Stimulated activated naive CD8-positive, alpha-beta T cell treated with anti-CD3 and anti-CD28 coated beads, Interleukin-15, Interleukin-2, amounts not matched to agents 100 ng/mL and 50 ng/mL, for 24 hours (primary cell): ENCODE measurements at regions not wholly inside any gene's neighbourhood (a gene's known extent, or its start where the extent isn't known, plus 50 kb on each side); places are given as distances from the start of the nearest gene placed in this dataset.
"Not testable (repeated sequence)": the region's sequence is repeated elsewhere in the genome, so short reads cannot be mapped to it uniquely, and the experiment has no call there.

ENCODE experiments used
- H3K27ac Mint-ChIP-seq: one replicate; pipeline ENCODE4 v1.8.0; 2021; ENCODE audit warnings: mild to moderate bottlenecking, mixed read lengths
- H3K27me3 Mint-ChIP-seq: one replicate; pipeline ENCODE4 v1.8.0; 2021; ENCODE audit warnings: mixed read lengths
- H3K36me3 Mint-ChIP-seq: one replicate; pipeline ENCODE4 v1.8.0; 2021; ENCODE audit warnings: low read depth, mixed read lengths
- H3K4me1 Mint-ChIP-seq: one replicate; pipeline ENCODE4 v1.8.0; 2021; ENCODE audit warnings: low read depth, mixed read lengths
- H3K4me3 Mint-ChIP-seq: one replicate; pipeline ENCODE4 v1.8.0; 2021; ENCODE audit warnings: mild to moderate bottlenecking, mixed read lengths
- H3K9me3 Mint-ChIP-seq: one replicate; pipeline ENCODE4 v1.8.0; 2021; ENCODE audit warnings: mixed read lengths

DNA sequence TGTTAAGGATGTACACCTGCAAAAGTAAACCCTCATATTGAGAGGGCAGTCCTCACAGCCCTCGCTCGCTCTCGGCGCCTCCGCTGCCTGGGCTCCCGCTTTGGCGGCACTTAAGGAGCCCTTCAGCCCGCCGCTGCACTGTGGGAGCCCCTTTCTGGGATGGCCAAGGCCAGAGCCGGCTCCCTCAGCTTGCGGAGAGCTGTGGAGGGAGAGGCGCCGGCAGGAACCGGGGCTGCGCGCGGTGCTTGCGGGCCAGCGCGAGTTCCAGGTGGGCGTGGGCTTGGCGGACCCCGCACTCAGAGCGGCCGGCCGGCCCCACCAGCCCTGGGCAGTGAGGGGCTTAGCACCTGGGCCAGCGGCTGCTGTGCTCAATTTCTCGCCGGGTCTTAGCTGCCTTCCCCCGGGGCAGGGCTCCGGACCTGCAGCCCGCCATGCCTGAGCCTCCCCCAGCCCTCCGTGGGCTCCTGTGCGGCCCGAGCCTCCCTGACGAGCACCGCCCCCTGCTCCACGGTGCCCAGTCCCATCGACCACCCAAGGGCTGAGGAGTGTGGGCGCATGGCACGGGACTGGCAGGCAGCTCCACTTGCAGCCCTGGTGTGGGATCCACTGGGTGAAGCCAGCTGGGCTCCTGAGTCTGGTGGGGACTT is 259.4 kb downstream of the KTN1 start:
- not testable (repeated sequence) for H3K9me3 Mint-ChIP-seq, H3K27ac Mint-ChIP-seq

GRCh38 chr14:55840821-55841220 is 260.8 kb downstream of the KTN1 start:
- H3K4me3 Mint-ChIP-seq: no peak overlapping the region
- H3K4me1 Mint-ChIP-seq: no peaks in the 10 kb centered on the region
- H3K36me3 Mint-ChIP-seq: no peaks in the 10 kb centered on the region
- H3K27ac Mint-ChIP-seq: no peak overlapping the region
- H3K27me3 Mint-ChIP-seq: peaks cover 5% of the 10 kb centered on the region
- H3K9me3 Mint-ChIP-seq: no peaks in the 10 kb centered on the region

More for the DNA sequence above, 259.4 kb downstream of the KTN1 start:
- H3K27me3 Mint-ChIP-seq, H3K36me3 Mint-ChIP-seq, H3K4me1 Mint-ChIP-seq, H3K4me3 Mint-ChIP-seq: not testable (repeated sequence)

DNA sequence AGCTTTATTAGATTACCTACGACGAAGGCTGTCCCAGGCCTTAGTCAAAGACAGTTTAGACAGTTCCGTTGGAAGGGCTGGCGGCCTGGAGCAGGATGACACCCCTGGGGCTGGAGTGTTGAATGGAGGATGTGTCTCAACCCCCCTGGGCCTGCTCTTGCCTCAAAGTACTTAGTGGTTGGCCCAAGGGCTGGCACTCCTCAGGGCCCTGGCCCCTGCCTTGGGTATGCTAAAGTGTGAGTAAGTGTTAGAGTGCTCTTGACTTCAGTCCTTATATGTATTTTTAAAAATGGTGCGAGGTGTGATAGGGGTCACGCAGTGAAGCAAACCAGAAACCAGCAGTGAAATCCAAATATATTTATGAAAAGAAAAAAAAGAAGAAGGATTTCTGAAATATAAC is 261.6 kb downstream of the KTN1 start:
- Mint-ChIP-seq H3K9me3 (no peaks in the 10 kb centered on the region), H3K4me1 (no peaks in the 10 kb centered on the region), H3K36me3 (no peaks in the 10 kb centered on the region), H3K4me3 (no peak overlapping the region), H3K27ac (no peak overlapping the region), H3K27me3 (peaks cover 2% of the 10 kb centered on the region)

- H3K4me1 Mint-ChIP-seq: peaks cover 6% of the 10 kb centered on the region
- no peaks in the 10 kb centered on the region for H3K36me3 Mint-ChIP-seq
- no peaks in the 10 kb centered on the region for H3K9me3 Mint-ChIP-seq
- no peak overlapping the region for H3K27ac Mint-ChIP-seq
- H3K27me3 Mint-ChIP-seq: no peaks in the 10 kb centered on the region
- no peak overlapping the region for H3K4me3 Mint-ChIP-seq
Measured at GRCh38 chr14:55843718-55844403, 263.9 kb downstream of the KTN1 start.

DNA sequence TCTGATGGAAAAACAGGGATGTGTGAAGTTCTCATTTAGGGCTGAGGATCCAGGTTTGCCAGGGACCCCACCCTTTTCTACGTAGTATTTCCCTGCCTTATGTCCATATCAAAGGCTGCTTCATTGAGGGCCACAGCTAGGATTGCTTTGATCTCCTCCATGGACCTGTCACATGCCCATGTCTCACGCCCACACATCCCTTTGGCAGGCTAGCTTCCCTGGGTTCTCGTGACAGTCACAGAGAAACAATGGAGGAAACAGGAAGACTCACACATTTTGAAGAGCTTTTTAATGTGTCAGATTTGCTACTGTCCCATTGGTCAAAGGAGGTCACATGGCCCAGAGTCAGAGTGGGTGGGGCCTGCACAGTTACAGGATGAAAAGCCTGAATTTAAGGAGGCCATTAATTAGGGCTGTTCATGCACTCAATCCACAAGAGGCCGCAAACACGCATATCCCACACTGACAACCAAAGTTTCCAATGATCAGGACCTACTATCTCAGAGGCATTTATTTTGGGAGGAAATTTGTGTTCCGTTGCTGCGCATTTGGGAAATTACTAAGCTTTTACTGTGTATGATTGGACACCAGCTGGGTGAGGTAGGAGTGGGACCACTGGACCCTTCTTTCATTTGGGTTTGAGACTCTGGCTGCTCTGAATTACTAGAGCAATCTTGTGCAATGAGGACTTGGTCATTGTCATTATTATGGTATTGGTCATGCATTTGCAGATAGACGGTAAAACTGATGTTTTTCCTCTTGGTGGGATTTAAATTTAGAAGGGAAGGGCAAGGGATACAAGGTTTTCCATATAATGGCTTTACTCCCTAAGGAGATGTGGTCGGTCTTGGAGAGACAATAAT is 266.2 kb downstream of the KTN1 start:
- H3K9me3 Mint-ChIP-seq: no peaks in the 10 kb centered on the region
- H3K27ac Mint-ChIP-seq: no peak overlapping the region
- H3K36me3 Mint-ChIP-seq: no peaks in the 10 kb centered on the region
- H3K4me1 Mint-ChIP-seq: peaks cover 10% of the 10 kb centered on the region
- no peaks in the 10 kb centered on the region for H3K27me3 Mint-ChIP-seq
- H3K4me3 Mint-ChIP-seq: no peak overlapping the region

DNA sequence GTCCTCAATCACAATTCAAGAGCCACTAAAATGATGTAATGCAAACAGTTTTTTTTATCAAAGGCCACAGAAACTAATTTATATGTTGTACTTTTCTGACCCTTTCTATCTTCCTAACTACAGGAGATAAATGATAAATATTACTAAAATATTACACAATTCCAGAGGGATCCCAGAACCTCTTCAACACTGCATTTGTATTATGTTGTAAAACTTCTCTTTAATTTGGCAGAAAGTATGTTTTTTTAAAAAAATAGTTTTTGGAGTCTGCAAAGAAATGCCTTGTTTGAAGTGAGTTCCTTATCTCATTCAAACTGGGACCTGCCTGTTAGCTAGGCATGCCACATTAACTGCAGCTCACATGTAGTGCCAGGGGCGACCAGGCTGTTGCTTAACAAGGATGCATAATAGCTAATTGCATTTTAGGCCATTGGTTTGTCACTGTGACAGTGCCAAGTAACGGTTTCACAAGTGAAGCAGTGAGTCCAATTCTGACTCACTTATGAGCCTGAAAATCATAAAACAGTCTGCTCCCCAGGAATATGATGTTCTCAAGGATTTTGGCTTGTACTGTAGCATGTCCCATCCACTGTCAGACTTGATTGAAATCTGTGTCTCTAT is 266.9 kb downstream of the KTN1 start:
- Mint-ChIP-seq H3K9me3 (no peaks in the 10 kb centered on the region), H3K36me3 (no peaks in the 10 kb centered on the region), H3K4me1 (peaks cover 10% of the 10 kb centered on the region), H3K27ac (no peak overlapping the region), H3K4me3 (no peak overlapping the region), H3K27me3 (no peaks in the 10 kb centered on the region)

DNA sequence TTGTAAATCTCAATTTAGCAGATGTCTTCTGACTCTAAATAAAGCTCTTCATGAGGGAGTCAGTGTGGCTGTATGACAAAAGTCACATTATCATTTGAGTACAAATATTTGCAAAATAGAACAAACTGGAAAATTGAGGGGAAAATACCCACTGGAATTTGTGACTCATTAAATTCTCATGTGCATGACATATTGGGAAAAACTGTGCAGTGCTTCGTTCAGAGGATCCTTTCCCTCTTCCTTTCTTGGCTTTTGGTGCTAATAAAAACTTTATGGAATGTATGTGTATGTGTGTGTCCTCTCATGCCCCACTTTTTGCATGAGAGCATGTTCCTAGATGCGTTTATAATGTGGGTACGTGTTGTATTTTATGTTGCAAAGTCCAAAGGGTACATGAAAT is 267.8 kb downstream of the KTN1 start:
- H3K4me1 Mint-ChIP-seq: peaks cover 10% of the 10 kb centered on the region
- H3K4me3 Mint-ChIP-seq: no peak overlapping the region
- H3K36me3 Mint-ChIP-seq: no peaks in the 10 kb centered on the region
- H3K9me3 Mint-ChIP-seq: no peaks in the 10 kb centered on the region
- H3K27ac Mint-ChIP-seq: no peak overlapping the region
- H3K27me3 Mint-ChIP-seq: no peaks in the 10 kb centered on the region

- H3K9me3 Mint-ChIP-seq: no peaks in the 10 kb centered on the region
- peaks cover 10% of the 10 kb centered on the region for H3K4me1 Mint-ChIP-seq
- H3K27me3 Mint-ChIP-seq: no peaks in the 10 kb centered on the region
- H3K4me3 Mint-ChIP-seq: no peak overlapping the region
- H3K27ac Mint-ChIP-seq: no peak overlapping the region
- H3K36me3 Mint-ChIP-seq: no peaks in the 10 kb centered on the region
Measured at GRCh38 chr14:55848964-55849363, 269.0 kb downstream of the KTN1 start.

DNA sequence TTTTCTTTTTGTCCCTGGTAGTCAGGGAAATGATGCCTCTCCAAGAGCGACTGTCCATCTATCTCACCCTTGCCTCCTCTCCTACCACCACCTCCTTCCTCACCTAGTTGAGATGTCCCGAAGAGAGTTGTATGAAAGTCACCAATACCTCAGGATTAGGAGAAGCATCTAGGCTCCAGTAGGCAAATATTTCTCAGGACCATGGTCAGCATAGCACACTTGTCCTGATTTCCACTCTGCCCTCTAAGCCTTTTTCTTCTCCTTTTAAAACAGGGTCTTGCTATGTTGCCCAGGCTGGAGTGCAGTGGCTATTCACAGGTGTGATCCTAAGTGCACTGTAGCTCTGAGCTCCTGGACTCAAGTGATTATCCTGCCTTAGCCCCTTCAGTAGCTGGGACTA is 268.4 kb upstream of the PELI2 start:
- Mint-ChIP-seq H3K27ac (no peak overlapping the region), H3K9me3 (no peaks in the 10 kb centered on the region), H3K4me1 (peaks cover 10% of the 10 kb centered on the region), H3K27me3 (peaks cover 3% of the 10 kb centered on the region), H3K4me3 (no peak overlapping the region), H3K36me3 (no peaks in the 10 kb centered on the region)

- no peak overlapping the region for H3K27ac Mint-ChIP-seq
- no peaks in the 10 kb centered on the region for H3K36me3 Mint-ChIP-seq
- no peak overlapping the region for H3K4me3 Mint-ChIP-seq
- H3K4me1 Mint-ChIP-seq: peaks cover 10% of the 10 kb centered on the region
- peaks cover 3% of the 10 kb centered on the region for H3K27me3 Mint-ChIP-seq
- H3K9me3 Mint-ChIP-seq: no peaks in the 10 kb centered on the region
Measured at GRCh38 chr14:55850825-55851241, 267.4 kb upstream of the PELI2 start.

- Mint-ChIP-seq H3K36me3 (no peaks in the 10 kb centered on the region), H3K27me3 (peaks cover 3% of the 10 kb centered on the region), H3K9me3 (no peaks in the 10 kb centered on the region), H3K27ac (no peak overlapping the region), H3K4me3 (no peak overlapping the region), H3K4me1 (peaks cover 10% of the 10 kb centered on the region)
Measured at GRCh38 chr14:55851301-55851700, 266.9 kb upstream of the PELI2 start.

DNA sequence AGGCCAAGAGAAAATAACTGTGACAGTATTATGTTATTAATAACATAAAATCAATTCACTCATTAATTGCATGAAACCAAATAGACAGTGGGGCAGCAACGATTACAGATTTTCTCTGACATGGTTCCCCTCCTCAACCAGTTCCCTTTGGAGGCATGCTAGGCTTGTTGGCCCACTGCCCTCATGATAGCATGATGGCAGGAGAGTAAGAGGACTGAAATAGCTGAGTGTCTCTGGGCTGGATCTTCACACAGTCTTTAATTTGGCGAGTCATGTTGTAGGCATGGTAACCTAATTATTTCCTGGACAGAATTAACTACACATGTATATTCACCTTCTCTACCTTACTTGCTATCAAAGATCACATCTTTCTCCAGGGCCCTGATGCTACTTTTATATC is 266.2 kb upstream of the PELI2 start:
- no peak overlapping the region for H3K4me3 Mint-ChIP-seq
- no peaks in the 10 kb centered on the region for H3K36me3 Mint-ChIP-seq
- H3K27ac Mint-ChIP-seq: no peak overlapping the region
- H3K27me3 Mint-ChIP-seq: peaks cover 3% of the 10 kb centered on the region
- peaks cover 10% of the 10 kb centered on the region for H3K4me1 Mint-ChIP-seq
- no peaks in the 10 kb centered on the region for H3K9me3 Mint-ChIP-seq

GRCh38 chr14:55855751-55856150 is 262.5 kb upstream of the PELI2 start:
- H3K9me3 Mint-ChIP-seq: peaks cover 16% of the 10 kb centered on the region
- H3K4me1 Mint-ChIP-seq: no peaks in the 10 kb centered on the region
- H3K27ac Mint-ChIP-seq: no peak overlapping the region
- H3K36me3 Mint-ChIP-seq: no peaks in the 10 kb centered on the region
- peaks cover 3% of the 10 kb centered on the region for H3K27me3 Mint-ChIP-seq
- H3K4me3 Mint-ChIP-seq: no peak overlapping the region

- H3K4me1 Mint-ChIP-seq: no peaks in the 10 kb centered on the region
- H3K27ac Mint-ChIP-seq: no peak overlapping the region
- no peak overlapping the region for H3K4me3 Mint-ChIP-seq
Measured at GRCh38 chr14:55858604-55859003, 259.6 kb upstream of the PELI2 start.

GRCh38 chr14:55861561-55861960 is 256.6 kb upstream of the PELI2 start:
- H3K9me3 Mint-ChIP-seq: peaks cover 32% of the 10 kb centered on the region
- not testable (repeated sequence) for H3K4me1 Mint-ChIP-seq, H3K36me3 Mint-ChIP-seq, H3K4me3 Mint-ChIP-seq, H3K27me3 Mint-ChIP-seq, H3K27ac Mint-ChIP-seq

More at GRCh38 chr14:55858604-55859003, 259.6 kb upstream of the PELI2 start:
- Mint-ChIP-seq H3K27me3 (peaks cover 4% of the 10 kb centered on the region), H3K36me3 (no peaks in the 10 kb centered on the region), H3K9me3 (peaks cover 21% of the 10 kb centered on the region)
